Skeletal muscle tissue (tissue), 3 donors: ENCODE measurements at regions not wholly inside any gene's neighbourhood (a gene's known extent, or its start where the extent isn't known, plus 50 kb on each side); places are given as distances from the start of the nearest gene placed in this dataset.

Source experiments
- H3K27ac ChIP-seq: one replicate; pipeline ENCODE4 v1.7.0; 2013; ENCODE audit warnings: mild to moderate bottlenecking, low read depth, low read length, inconsistent platforms
- H3K27me3 ChIP-seq, 3 donors: one replicate each; pipeline ENCODE4 v1.7.0; 2013; ENCODE audit warnings: low read length in 3 of 3; ENCODE audit not compliant: control insufficient read depth in 3 of 3, insufficient read depth in 3 of 3
- H3K36me3 ChIP-seq, 3 donors: one replicate each; pipeline ENCODE4 v1.7.0; 2013; ENCODE audit warnings: low read length in 3 of 3; ENCODE audit not compliant: control insufficient read depth in 3 of 3, insufficient read depth in 3 of 3
- H3K4me1 ChIP-seq, 3 donors: one replicate each; pipeline ENCODE4 v1.7.0; 2013; ENCODE audit warnings: low read length in 3 of 3, mild to moderate bottlenecking in 3 of 3; ENCODE audit not compliant: control insufficient read depth in 3 of 3, insufficient read depth in 3 of 3
- H3K4me3 ChIP-seq, 3 donors: one replicate each; pipeline ENCODE4 v1.7.0; 2013; ENCODE audit warnings: low read length in 3 of 3
- H3K9ac ChIP-seq, 3 donors: one replicate each; pipeline ENCODE4 v1.7.0; 2013; ENCODE audit warnings: low read length in 3 of 3, mild to moderate bottlenecking in 3 of 3, moderate library complexity in 2 of 3, low read depth in 1 of 3
- H3K9me3 ChIP-seq, 3 donors: one replicate each; pipeline ENCODE4 v1.7.0; 2013; ENCODE audit warnings: low read length in 3 of 3; ENCODE audit not compliant: control insufficient read depth in 3 of 3
- donor health status: Osteomylitis.

DNA sequence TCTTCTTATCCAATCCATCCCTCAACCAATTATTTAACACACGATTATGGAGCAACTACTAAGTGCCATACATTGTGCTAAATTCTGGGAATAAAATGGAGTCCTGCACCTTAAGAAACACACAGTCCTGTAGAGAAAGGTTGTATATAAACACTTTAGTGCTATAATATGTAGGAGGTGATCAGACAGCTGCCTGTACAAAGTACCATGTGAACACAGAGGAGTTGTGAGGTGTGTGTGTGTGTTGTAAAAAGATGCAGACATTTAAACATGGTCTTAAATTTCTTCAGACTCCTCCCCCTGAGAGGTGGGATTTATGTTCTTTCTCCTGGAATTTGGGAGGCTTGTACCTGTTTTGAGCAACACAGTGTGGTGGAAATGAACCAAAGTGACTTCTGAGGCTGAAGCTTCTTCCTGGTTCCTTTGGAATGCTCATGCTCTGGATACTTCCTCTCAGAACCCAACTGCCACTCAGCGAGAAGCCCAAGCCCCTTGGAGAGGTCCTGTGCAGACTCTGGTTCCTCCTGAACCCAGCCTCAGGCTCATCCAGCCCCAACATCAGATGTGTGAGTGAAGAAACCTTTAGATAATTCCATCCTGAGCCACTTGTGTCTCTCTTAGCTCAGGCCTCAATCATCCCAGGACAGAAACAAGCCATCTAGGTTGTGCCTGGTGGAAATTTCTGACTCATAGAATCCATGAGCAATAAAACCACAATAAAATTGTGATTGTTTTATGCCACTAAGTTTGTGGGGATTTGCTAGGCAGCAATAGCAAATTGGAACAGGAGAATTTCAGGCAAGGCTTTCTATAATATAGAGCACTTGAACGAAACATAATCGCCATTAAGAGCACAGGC, 161.2 kb upstream of the FAM3C start:
- Histone ChIP-seq H3K4me1 (no peaks in the 10 kb centered on the region), H3K9ac (no peak overlapping the region), H3K36me3 (no peaks in the 10 kb centered on the region), H3K9me3 (no peaks in the 10 kb centered on the region), H3K4me3 (no peak overlapping the region), H3K27me3 (no peaks in the 10 kb centered on the region), H3K27ac (no peak overlapping the region)

DNA sequence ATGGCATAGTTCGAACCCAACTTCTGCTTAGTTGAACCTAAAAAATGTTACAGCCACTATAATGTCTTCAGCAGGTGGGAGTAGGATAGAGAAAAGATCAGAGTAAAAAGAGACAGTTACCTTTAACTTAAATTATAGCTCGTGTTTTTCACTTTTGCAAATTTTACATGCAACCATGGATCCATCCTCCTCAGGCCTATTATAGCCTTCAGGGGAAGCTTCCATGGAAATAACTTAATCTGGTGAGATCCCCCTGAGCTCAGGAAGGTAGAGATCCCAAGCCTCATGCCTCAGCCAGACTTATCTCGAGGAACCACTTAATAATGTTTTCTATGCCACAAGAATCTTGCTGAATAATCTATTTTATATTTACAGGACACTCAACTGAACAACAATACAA, 159.4 kb upstream of the FAM3C start:
- H3K4me1 ChIP-seq, result no peaks in the 10 kb centered on the region

DNA sequence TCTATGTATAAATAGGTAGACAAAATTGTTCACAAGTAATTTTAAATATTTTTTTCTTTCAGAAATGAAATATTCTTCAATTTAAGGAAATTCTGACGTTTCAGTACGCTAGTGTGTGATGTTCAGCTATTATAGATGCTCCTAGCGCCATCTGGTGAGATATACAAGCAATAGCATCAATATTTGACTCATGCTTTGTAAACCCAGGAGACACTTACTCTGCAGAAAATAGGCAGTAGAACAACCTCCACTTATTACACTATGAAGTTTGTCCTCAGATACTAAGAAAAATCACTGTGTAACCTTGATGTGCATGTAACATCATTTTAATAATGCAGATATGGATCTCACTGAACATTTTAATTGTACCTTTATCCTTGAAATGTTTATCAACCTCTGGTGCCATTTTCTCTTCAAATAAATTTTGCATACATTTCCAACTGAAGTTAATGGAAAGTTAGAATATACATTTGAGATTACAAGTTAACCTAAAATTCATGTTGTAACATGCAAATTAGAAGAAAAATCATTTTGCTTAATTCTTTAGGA, 151.5 kb upstream of the FAM3C start:
- no peaks in the 10 kb centered on the region for H3K36me3 ChIP-seq
- no peaks in the 10 kb centered on the region for H3K27me3 ChIP-seq
- H3K4me1 ChIP-seq, result no peaks in the 10 kb centered on the region
- no peak overlapping the region for H3K27ac ChIP-seq
- H3K4me3 ChIP-seq, result no peak overlapping the region
- H3K9me3 ChIP-seq, result no peaks in the 10 kb centered on the region
- no peak overlapping the region for H3K9ac ChIP-seq

More for the DNA sequence above, 159.4 kb upstream of the FAM3C start:
- Histone ChIP-seq H3K36me3 (no peaks in the 10 kb centered on the region), H3K27ac (no peak overlapping the region), H3K27me3 (no peaks in the 10 kb centered on the region), H3K4me3 (no peak overlapping the region), H3K9ac (no peak overlapping the region), H3K9me3 (no peaks in the 10 kb centered on the region)

DNA sequence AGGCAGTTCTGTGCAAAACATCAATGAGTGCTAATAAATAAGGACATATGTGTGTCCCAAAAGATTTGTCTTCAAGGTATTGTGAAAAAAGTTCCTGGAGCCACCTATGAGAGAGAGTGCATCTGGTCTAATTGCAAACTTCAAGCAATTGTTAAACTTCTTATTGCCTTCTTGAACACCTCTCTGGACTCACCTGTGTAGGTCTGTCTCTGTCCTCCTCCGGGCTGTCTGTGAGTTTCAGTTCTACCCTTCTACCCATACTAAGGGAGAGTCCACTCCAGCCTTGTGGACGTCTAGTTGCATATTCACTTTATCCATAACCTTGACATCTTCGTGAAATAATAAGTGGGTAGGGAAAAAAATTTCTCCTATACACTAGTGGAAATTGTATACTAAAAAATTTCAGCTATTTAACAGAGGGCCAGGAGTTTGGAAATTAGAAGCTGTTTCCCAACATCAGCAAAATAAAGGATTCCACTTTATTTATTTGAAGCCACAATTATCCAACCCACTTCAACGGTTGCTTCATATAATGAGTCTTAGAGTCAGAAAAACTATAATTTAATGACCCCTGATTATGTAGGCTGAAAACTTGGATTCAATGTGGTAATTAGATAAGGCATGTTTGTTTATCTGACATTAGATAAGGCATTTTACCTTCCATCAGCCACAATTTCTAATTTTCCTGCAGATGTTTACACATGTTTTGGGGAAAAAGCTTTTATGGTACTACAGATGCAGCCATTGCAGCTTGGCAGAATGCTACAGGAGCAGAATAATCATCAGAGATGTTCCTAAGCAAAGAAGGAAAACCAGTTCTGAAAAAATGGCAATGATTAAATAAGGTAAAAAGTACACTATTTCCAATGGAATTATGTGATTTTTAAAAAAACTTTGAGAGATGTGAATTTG, 150.8 kb upstream of the FAM3C start:
- no peak overlapping the region for H3K27ac ChIP-seq
- no peak overlapping the region for H3K4me3 ChIP-seq
- no peaks in the 10 kb centered on the region for H3K9me3 ChIP-seq
- no peaks in the 10 kb centered on the region for H3K36me3 ChIP-seq
- no peaks in the 10 kb centered on the region for H3K27me3 ChIP-seq
- no peak overlapping the region for H3K9ac ChIP-seq
- no peaks in the 10 kb centered on the region for H3K4me1 ChIP-seq

DNA sequence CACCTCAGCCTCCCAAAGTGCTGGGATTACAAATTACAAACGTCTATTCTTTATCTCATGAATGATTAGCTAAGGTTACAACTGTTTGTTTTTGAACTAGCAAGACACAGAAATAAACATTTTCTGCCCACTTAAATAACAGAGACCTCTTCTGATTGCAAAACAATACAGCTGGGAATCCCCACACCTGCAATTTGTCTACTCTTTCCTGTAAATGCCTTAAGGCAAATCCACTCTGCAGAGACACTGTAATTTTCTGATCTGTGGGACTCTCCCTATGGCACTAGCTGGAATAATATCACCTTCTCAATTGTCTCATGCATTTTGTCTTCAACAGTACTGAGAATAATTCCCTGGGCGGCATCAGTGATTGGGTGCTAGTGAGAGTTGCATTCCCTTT, 149.3 kb upstream of the FAM3C start:
- no peaks in the 10 kb centered on the region for H3K27me3 ChIP-seq

DNA sequence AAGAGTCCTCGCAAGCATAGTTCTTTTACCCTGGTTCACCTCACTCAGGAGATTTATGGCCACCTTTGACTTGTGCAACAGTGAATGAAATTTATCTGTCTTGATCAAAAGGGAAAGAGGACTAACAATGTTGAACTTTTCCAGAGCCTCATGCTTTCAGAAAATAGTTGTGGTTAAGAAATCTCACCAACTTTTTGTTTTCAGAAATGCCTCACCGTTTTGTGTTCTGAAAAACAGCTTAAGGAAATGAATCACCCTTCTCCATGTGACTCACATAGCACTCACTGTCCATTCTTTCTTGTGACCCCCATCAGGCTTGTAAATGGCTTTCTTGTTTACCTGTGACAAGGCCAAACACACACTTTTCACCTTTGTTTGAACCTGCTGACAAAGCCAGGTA, 148.6 kb upstream of the FAM3C start:
- no peaks in the 10 kb centered on the region for H3K36me3 ChIP-seq
- no peaks in the 10 kb centered on the region for H3K27me3 ChIP-seq
- no peaks in the 10 kb centered on the region for H3K9me3 ChIP-seq
- H3K27ac ChIP-seq, result no peak overlapping the region
- H3K4me1 ChIP-seq, result no peaks in the 10 kb centered on the region
- no peak overlapping the region for H3K4me3 ChIP-seq
- H3K9ac ChIP-seq, result no peak overlapping the region

More for the DNA sequence above, 149.3 kb upstream of the FAM3C start:
- Histone ChIP-seq H3K36me3 (no peaks in the 10 kb centered on the region), H3K27ac (no peak overlapping the region), H3K4me3 (no peak overlapping the region), H3K9ac (no peak overlapping the region), H3K9me3 (no peaks in the 10 kb centered on the region), H3K4me1 (no peaks in the 10 kb centered on the region)

DNA sequence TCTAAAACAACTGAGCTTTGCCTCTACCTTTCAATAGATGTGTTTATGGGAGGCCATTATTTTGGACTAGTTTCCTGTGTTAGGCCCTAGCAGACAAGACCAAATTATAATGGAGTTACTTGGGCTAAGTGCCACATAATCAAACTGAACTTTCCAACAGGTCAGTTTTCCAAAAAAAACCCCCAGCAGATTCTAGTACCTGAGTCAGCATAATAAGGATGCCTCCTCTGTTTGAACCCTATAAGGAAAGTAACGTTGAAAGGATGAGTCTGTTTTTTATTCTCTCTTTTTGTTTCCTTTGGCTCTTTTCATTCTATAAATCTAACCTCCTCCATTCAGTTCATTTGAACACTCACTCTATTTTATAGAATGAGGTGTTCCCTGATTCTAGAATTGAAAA, 148.1 kb upstream of the FAM3C start:
- no peaks in the 10 kb centered on the region for H3K27me3 ChIP-seq
- no peaks in the 10 kb centered on the region for H3K36me3 ChIP-seq
- no peak overlapping the region for H3K27ac ChIP-seq
- H3K9me3 ChIP-seq, result no peaks in the 10 kb centered on the region
- no peak overlapping the region for H3K9ac ChIP-seq
- H3K4me1 ChIP-seq, result no peaks in the 10 kb centered on the region
- H3K4me3 ChIP-seq, result no peak overlapping the region

DNA sequence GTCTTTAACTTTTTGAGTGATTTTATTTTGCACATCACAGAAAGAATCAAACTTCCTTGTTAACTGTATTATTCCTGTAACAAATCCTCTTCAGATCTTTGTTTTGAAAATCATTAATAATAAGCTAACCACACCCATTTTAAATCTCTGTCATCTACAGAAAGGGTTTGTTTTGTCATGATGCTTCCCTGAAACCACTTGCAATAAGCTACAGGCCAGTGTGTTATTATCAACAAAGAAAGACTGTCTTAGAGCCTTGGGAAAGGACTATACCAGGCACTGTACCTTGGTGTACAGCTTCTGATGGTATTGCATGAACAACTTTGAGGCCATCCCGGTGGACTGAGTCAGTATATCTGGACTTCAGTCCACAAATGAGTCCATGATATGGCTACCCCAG, 145.3 kb upstream of the FAM3C start:
- no peak overlapping the region for H3K9ac ChIP-seq
- H3K27me3 ChIP-seq, result no peaks in the 10 kb centered on the region
- no peak overlapping the region for H3K27ac ChIP-seq
- H3K36me3 ChIP-seq, result no peaks in the 10 kb centered on the region
- no peak overlapping the region for H3K4me3 ChIP-seq
- H3K9me3 ChIP-seq, result no peaks in the 10 kb centered on the region
- no peaks in the 10 kb centered on the region for H3K4me1 ChIP-seq

DNA sequence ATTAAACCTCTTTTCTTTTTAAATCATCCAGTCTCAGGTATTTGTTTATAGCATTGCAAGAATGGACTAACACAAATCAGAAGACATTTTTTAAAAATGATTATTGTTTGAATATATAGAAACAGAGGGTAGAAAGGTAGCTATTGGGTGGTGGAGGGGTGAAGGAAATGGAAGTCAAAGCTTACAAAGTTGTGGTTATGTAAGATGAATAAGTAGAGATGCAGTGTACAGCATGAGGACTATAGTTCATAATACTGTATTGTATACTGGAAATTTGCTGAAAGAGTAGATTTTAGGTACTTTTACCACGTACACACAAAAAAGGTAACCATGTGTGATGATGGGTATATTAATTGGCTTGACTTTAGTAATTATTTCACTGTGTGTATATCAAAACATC, 144.0 kb upstream of the FAM3C start:
- Histone ChIP-seq H3K4me1 (no peaks in the 10 kb centered on the region), H3K27me3 (no peaks in the 10 kb centered on the region), H3K36me3 (no peaks in the 10 kb centered on the region), H3K4me3 (no peak overlapping the region), H3K9ac (no peak overlapping the region), H3K9me3 (no peaks in the 10 kb centered on the region), H3K27ac (no peak overlapping the region)

DNA sequence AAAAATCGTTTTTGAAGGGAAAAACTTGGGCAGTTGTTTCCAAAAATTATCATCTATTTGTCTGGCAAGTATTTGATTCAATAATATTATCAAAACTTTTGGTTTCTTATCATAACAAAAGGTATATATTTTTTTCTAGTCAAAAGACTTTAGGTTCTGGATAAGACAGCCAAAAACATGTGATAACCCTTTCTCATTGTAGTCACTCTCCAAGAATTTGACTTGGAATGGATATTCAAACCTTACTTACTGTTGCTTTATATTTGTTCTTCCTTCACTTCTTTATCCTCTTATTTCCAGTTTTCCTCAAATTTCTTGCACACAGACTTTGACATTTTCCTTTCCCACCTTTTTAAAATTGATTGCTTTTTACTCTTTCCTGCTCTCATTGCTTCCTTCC, 140.9 kb upstream of the FAM3C start:
- no peak overlapping the region for H3K4me3 ChIP-seq
- no peaks in the 10 kb centered on the region for H3K36me3 ChIP-seq
- no peaks in the 10 kb centered on the region for H3K9me3 ChIP-seq
- no peak overlapping the region for H3K9ac ChIP-seq
- H3K27me3 ChIP-seq, result no peaks in the 10 kb centered on the region
- H3K27ac ChIP-seq, result no peak overlapping the region
- H3K4me1 ChIP-seq, result no peaks in the 10 kb centered on the region
